ENCODE measurements at regions not wholly inside any gene's neighbourhood (a gene's known extent, or its start where the extent isn't known, plus 50 kb on each side); places are given as distances from the start of the nearest gene placed in this dataset.

- ATAC-seq (no peak), FAIRE-seq (no peak), DNase-seq (no peak)
- intact Hi-C loops (cut with DNase I): loop anchor here in 1 of 3 donors (10.0 kb wide), 1 partner anchor 72 kb away; no protein-coding TSS in a partner anchor
- Histone ChIP-seq H3K36me3 (no peaks in the 10 kb centered on the region), H3K27ac (no peak overlapping the region), H3K27me3 (no peaks in the 10 kb centered on the region), H3K4me3 (no peak overlapping the region), H3K9me3 (no peaks in the 10 kb centered on the region), H3K4me1 (peaks cover 22 to 43% (median 24%) of the 10 kb centered on the region in 3 donors)
- no peak for TF ChIP-seq CTCF (IDR thresholded peaks at IDR 0.05)
- 49 to 72% methylated on average over 2 of the region's 2 CpGs for WGBS, 2 donors
Measured at GRCh38 chr11:27212248-27212780, 150.7 kb downstream of the CCDC34 start.

GRCh38 chr11:27211370-27212127, 151.5 kb downstream of the CCDC34 start:
- no peak overlapping the region for H3K27ac ChIP-seq
- intact Hi-C loops (cut with DNase I): loop anchor here in 1 of 3 donors (10.0 kb wide), 1 partner anchor 73 kb away; no protein-coding TSS in a partner anchor

GRCh38 chr11:27210531-27210930, 152.5 kb downstream of the CCDC34 start:
- peaks cover 6 to 27% (median 10%) of the 10 kb centered on the region in 3 donors for H3K4me1 ChIP-seq
- 56 to 73% methylated on average over 5 of the region's 5 CpGs for WGBS, 2 donors
- no peak overlapping the region for H3K27ac ChIP-seq
- intact Hi-C loops (cut with DNase I): loop anchor here in 1 of 3 donors (10.0 kb wide), 1 partner anchor 74 kb away; no protein-coding TSS in a partner anchor
- TF ChIP-seq CTCF (IDR thresholded peaks at IDR 0.05): no peak
- H3K27me3 ChIP-seq: no peaks in the 10 kb centered on the region
- no peak for FAIRE-seq
- ATAC-seq: no peak
- DNase-seq: no peak
- H3K9me3 ChIP-seq: no peaks in the 10 kb centered on the region
- H3K36me3 ChIP-seq: no peaks in the 10 kb centered on the region
- H3K4me3 ChIP-seq: no peak overlapping the region

More at GRCh38 chr11:27211370-27212127, 151.5 kb downstream of the CCDC34 start:
- peak in 1 of 4 donors; percentile 25 for TF ChIP-seq CTCF (IDR thresholded peaks at IDR 0.05)
- DNase-seq: no peak
- Histone ChIP-seq H3K4me3 (no peak overlapping the region), H3K27me3 (no peaks in the 10 kb centered on the region), H3K4me1 (peaks cover 15 to 36% (median 17%) of the 10 kb centered on the region in 3 donors), H3K36me3 (no peaks in the 10 kb centered on the region), H3K9me3 (no peaks in the 10 kb centered on the region)
- 90 to 93% methylated on average over 8 of the region's 8 CpGs for WGBS, 2 donors
- no peak for ATAC-seq
- FAIRE-seq: no peak

GRCh38 chr11:27209562-27210005, 153.4 kb downstream of the CCDC34 start:
- H3K4me1 ChIP-seq: peaks cover 6 to 27% (median 10%) of the 10 kb centered on the region in 3 donors
- no peaks in the 10 kb centered on the region for H3K9me3 ChIP-seq
- ATAC-seq (peak; percentile 50 to 85 (median 78)), DNase-seq (peak in 2 of 6 donors; percentile 48 to 55), FAIRE-seq (no peak)
- H3K4me3 ChIP-seq: no peak overlapping the region
- intact Hi-C loops (cut with DNase I): loop anchor here in 2 of 3 donors (10.0 kb wide), 2 partner anchors 75 to 85 kb away; no protein-coding TSS in a partner anchor
- no peak for TF ChIP-seq CTCF (IDR thresholded peaks at IDR 0.05)
- H3K27me3 ChIP-seq: no peaks in the 10 kb centered on the region
- peak overlapping the region in 1 of 4 donors; percentile 32 for H3K27ac ChIP-seq
- no peaks in the 10 kb centered on the region for H3K36me3 ChIP-seq

Data from pancreas (tissue), 10 donors.